ENCODE measurements at regions not wholly inside any gene's neighbourhood (a gene's known extent, or its start where the extent isn't known, plus 50 kb on each side); places are given as distances from the start of the nearest gene placed in this dataset.

DNA sequence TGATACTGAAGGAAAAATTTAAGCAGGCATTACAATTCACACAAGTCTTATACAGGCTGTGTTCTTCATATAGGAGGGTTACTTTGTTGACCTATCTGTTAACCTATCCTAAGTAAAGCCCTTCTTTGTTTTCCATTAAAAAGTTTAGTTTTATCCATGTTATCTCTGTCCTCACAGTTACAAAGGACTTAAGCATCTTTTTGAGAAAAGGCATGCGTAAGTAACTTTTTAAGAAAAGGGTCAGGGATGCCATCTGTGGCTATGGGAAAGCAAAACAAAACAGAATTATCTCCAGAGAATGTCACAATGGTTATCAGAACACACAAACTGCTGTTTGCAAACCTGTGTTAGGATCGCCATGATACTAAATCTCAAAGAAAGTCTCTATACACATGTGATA lies 295.8 kb upstream of the MTPN start:
- TF ChIP-seq RAD21 (IDR thresholded peaks at IDR 0.05 in 1 of 2, conservative IDR thresholded peaks at IDR 0.05 in 1 of 2; ENCODE audit: low read depth in 2 of 2, low read length in 2 of 2) = no peak
- TF ChIP-seq, protein P1, sequence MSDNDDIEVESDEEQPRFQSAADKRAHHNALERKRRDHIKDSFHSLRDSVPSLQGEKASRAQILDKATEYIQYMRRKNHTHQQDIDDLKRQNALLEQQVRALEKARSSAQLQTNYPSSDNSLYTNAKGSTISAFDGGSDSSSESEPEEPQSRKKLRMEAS (IDR thresholded peaks at IDR 0.05) = no peak
- no peak for TF ChIP-seq EZH2 (IDR thresholded peaks at IDR 0.05; ENCODE audit: low read depth, low read length, severe bottlenecking)
- no peak for TF ChIP-seq BRCA1 (IDR thresholded peaks at IDR 0.05; ENCODE audit: low read depth, low read length)
- TF ChIP-seq, protein P2, sequence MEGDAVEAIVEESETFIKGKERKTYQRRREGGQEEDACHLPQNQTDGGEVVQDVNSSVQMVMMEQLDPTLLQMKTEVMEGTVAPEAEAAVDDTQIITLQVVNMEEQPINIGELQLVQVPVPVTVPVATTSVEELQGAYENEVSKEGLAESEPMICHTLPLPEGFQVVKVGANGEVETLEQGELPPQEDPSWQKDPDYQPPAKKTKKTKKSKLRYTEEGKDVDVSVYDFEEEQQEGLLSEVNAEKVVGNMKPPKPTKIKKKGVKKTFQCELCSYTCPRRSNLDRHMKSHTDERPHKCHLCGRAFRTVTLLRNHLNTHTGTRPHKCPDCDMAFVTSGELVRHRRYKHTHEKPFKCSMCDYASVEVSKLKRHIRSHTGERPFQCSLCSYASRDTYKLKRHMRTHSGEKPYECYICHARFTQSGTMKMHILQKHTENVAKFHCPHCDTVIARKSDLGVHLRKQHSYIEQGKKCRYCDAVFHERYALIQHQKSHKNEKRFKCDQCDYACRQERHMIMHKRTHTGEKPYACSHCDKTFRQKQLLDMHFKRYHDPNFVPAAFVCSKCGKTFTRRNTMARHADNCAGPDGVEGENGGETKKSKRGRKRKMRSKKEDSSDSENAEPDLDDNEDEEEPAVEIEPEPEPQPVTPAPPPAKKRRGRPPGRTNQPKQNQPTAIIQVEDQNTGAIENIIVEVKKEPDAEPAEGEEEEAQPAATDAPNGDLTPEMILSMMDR (IDR thresholded peaks at IDR 0.05; ENCODE audit: control extremely low read depth in 1 of 3, insufficient read depth in 1 of 3, low read depth in 1 of 3, low read length in 3 of 3) = no peak
- TF ChIP-seq, protein P3, sequence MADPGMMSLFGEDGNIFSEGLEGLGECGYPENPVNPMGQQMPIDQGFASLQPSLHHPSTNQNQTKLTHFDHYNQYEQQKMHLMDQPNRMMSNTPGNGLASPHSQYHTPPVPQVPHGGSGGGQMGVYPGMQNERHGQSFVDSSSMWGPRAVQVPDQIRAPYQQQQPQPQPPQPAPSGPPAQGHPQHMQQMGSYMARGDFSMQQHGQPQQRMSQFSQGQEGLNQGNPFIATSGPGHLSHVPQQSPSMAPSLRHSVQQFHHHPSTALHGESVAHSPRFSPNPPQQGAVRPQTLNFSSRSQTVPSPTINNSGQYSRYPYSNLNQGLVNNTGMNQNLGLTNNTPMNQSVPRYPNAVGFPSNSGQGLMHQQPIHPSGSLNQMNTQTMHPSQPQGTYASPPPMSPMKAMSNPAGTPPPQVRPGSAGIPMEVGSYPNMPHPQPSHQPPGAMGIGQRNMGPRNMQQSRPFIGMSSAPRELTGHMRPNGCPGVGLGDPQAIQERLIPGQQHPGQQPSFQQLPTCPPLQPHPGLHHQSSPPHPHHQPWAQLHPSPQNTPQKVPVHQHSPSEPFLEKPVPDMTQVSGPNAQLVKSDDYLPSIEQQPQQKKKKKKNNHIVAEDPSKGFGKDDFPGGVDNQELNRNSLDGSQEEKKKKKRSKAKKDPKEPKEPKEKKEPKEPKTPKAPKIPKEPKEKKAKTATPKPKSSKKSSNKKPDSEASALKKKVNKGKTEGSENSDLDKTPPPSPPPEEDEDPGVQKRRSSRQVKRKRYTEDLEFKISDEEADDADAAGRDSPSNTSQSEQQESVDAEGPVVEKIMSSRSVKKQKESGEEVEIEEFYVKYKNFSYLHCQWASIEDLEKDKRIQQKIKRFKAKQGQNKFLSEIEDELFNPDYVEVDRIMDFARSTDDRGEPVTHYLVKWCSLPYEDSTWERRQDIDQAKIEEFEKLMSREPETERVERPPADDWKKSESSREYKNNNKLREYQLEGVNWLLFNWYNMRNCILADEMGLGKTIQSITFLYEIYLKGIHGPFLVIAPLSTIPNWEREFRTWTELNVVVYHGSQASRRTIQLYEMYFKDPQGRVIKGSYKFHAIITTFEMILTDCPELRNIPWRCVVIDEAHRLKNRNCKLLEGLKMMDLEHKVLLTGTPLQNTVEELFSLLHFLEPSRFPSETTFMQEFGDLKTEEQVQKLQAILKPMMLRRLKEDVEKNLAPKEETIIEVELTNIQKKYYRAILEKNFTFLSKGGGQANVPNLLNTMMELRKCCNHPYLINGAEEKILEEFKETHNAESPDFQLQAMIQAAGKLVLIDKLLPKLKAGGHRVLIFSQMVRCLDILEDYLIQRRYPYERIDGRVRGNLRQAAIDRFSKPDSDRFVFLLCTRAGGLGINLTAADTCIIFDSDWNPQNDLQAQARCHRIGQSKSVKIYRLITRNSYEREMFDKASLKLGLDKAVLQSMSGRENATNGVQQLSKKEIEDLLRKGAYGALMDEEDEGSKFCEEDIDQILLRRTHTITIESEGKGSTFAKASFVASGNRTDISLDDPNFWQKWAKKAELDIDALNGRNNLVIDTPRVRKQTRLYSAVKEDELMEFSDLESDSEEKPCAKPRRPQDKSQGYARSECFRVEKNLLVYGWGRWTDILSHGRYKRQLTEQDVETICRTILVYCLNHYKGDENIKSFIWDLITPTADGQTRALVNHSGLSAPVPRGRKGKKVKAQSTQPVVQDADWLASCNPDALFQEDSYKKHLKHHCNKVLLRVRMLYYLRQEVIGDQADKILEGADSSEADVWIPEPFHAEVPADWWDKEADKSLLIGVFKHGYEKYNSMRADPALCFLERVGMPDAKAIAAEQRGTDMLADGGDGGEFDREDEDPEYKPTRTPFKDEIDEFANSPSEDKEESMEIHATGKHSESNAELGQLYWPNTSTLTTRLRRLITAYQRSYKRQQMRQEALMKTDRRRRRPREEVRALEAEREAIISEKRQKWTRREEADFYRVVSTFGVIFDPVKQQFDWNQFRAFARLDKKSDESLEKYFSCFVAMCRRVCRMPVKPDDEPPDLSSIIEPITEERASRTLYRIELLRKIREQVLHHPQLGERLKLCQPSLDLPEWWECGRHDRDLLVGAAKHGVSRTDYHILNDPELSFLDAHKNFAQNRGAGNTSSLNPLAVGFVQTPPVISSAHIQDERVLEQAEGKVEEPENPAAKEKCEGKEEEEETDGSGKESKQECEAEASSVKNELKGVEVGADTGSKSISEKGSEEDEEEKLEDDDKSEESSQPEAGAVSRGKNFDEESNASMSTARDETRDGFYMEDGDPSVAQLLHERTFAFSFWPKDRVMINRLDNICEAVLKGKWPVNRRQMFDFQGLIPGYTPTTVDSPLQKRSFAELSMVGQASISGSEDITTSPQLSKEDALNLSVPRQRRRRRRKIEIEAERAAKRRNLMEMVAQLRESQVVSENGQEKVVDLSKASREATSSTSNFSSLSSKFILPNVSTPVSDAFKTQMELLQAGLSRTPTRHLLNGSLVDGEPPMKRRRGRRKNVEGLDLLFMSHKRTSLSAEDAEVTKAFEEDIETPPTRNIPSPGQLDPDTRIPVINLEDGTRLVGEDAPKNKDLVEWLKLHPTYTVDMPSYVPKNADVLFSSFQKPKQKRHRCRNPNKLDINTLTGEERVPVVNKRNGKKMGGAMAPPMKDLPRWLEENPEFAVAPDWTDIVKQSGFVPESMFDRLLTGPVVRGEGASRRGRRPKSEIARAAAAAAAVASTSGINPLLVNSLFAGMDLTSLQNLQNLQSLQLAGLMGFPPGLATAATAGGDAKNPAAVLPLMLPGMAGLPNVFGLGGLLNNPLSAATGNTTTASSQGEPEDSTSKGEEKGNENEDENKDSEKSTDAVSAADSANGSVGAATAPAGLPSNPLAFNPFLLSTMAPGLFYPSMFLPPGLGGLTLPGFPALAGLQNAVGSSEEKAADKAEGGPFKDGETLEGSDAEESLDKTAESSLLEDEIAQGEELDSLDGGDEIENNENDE (IDR thresholded peaks at IDR 0.05; ENCODE audit: insufficient replicate concordance, low read length) = no peak
- TF ChIP-seq TEAD4 (IDR thresholded peaks at IDR 0.05; ENCODE audit: low read depth, low read length) = no peak
- no peak for TF ChIP-seq EP300 (IDR thresholded peaks at IDR 0.05; ENCODE audit: borderline replicate concordance in 1 of 2, low read depth in 2 of 2, low read length in 2 of 2)
- no peak for TF ChIP-seq KDM5A (IDR thresholded peaks at IDR 0.05; ENCODE audit: low read length)
- TF ChIP-seq HDAC2 (IDR thresholded peaks at IDR 0.05; ENCODE audit: borderline replicate concordance in 1 of 2, low read depth in 2 of 2, low read length in 2 of 2) = no peak
- no peak for TF ChIP-seq GABPA (IDR thresholded peaks at IDR 0.05; ENCODE audit: borderline replicate concordance, insufficient read depth, low read length)
